HepG2 (cell line): ENCODE measurements at regions not wholly inside any gene's neighbourhood (a gene's known extent, or its start where the extent isn't known, plus 50 kb on each side); places are given as distances from the start of the nearest gene placed in this dataset.
A peak's percentile ranks its signal among the peaks of the same experiment; 100 is the strongest.

Experiments used
- IRX3 ChIP-seq: sonication (generic); formaldehyde crosslinking; IDR thresholded peaks from 2 replicates; pipeline ENCODE4 v1.8.1; 2023; ENCODE audit warnings: mild to moderate bottlenecking, low read depth, missing genetic modification reagents, borderline replicate concordance
- MAF1 ChIP-seq: sonication (generic); formaldehyde crosslinking; IDR thresholded peaks from 2 replicates; pipeline ENCODE4 v1.5.0; 2020; ENCODE audit warnings: missing genetic modification reagents, borderline replicate concordance
- SOX13 ChIP-seq, 3 experiments: fragments of 450-650 bp in 1 of 3; sonication (generic) in 1 of 3; formaldehyde crosslinking in 1 of 3; IDR thresholded peaks in 2 of 3; conservative IDR thresholded peaks in 1 of 3; 2 replicates each; pipeline versions ENCODE4 v1.5.0 to v1.6.1; 2016 to 2020; ENCODE audit warnings: antibody characterized with exemption in 1 of 3, mild to moderate bottlenecking in 1 of 3, missing compliant biosample characterization in 1 of 3, missing genetic modification reagents in 1 of 3, moderate library complexity in 1 of 3
- U2AF1 ChIP-seq: fragments of 200-400 bp; formaldehyde crosslinking; optimal IDR thresholded peaks from 2 replicates; pipeline ENCODE3; 2017; ENCODE audit warnings: mild to moderate bottlenecking, low read depth, low read length
- ZNF383 ChIP-seq: sonication (generic); formaldehyde crosslinking; IDR thresholded peaks from 2 replicates; pipeline ENCODE4 v1.4.0; 2020; ENCODE audit warnings: missing genetic modification reagents, mild to moderate bottlenecking, borderline replicate concordance
- ZNF441 ChIP-seq: sonication (generic); formaldehyde crosslinking; IDR thresholded peaks from 2 replicates; pipeline ENCODE4 v1.7.0; 2021; ENCODE audit warnings: missing genetic modification reagents, borderline replicate concordance
- ZNF619 ChIP-seq: sonication (generic); formaldehyde crosslinking; IDR thresholded peaks from 2 replicates; pipeline ENCODE4 v1.4.0; 2020; ENCODE audit warnings: mild to moderate bottlenecking, missing genetic modification reagents
- ZNF644 ChIP-seq: IDR thresholded peaks from 2 replicates; pipeline ENCODE4 v1.6.1; 2016; ENCODE audit warnings: low read depth
- TF ChIP-seq, protein P1 (sequence below): sonication (generic); formaldehyde crosslinking; IDR thresholded peaks from 2 replicates; pipeline ENCODE4 v1.5.0; 2020; ENCODE audit warnings: missing genetic modification reagents, mild to moderate bottlenecking, borderline replicate concordance
- TF ChIP-seq, protein P2 (sequence below): sonication (generic); formaldehyde crosslinking; conservative IDR thresholded peaks from 2 replicates; pipeline ENCODE4 v1.4.0; 2020; ENCODE audit warnings: missing genetic modification reagents
- TF ChIP-seq, protein P3 (sequence below): sonication (generic); formaldehyde crosslinking; IDR thresholded peaks from 2 replicates; pipeline ENCODE4 v1.4.0; 2020; ENCODE audit warnings: missing genetic modification reagents; ENCODE audit errors: not compliant biosample characterization
- TF ChIP-seq, protein P4 (sequence below), 2 experiments: sonication (generic) in 1 of 2; formaldehyde crosslinking in 1 of 2; IDR thresholded peaks; 2 replicates each; pipeline versions ENCODE4 v1.4.0 to v1.6.1; 2016 to 2020; ENCODE audit warnings: borderline replicate concordance in 1 of 2, low read depth in 1 of 2, mild to moderate bottlenecking in 1 of 2, missing genetic modification reagents in 1 of 2
- TF ChIP-seq, protein P5 (sequence below): sonication (generic); formaldehyde crosslinking; IDR thresholded peaks from 2 replicates; pipeline ENCODE4 v1.4.0; 2020; ENCODE audit warnings: missing genetic modification reagents, borderline replicate concordance
- TF ChIP-seq, protein P6 (sequence below): sonication (generic); formaldehyde crosslinking; IDR thresholded peaks from 2 replicates; pipeline ENCODE4 v1.4.0; 2020; ENCODE audit warnings: missing genetic modification reagents

DNA sequence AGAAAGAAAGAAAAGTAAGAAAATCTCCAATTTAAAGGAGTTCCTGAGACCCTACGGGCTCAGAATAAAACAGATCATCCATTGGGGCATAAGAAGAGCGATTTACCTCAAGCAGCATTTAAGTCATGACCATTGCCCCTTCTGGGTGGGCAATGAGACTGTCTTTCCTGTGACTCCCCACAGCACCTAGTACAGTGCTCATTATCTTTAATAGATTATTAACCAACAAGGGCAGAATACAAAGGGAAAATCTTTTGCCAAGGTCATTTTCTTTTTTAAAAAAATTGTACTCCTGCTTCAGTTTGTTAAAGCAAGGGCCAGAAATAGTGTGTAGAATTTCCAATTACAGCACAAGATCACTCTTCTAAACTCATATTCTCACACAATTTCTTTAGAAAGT, 443.3 kb upstream of the AGTR1 start (continued):
- TF ChIP-seq ZNF619 = no peak
- TF ChIP-seq, protein P1, sequence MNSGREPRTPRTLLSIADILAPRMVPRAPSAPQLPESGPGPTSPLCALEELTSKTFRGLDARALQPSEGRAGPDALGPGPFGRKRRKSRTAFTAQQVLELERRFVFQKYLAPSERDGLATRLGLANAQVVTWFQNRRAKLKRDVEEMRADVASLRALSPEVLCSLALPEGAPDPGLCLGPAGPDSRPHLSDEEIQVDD = no peak
- TF ChIP-seq ZNF644 (CRISPR knock-in tag) = 0 out of 2 replicates have a peak, but pooled peaks have one; percentile 10
- no peak for TF ChIP-seq IRX3
- TF ChIP-seq U2AF1 = no peak
- TF ChIP-seq, protein P2, sequence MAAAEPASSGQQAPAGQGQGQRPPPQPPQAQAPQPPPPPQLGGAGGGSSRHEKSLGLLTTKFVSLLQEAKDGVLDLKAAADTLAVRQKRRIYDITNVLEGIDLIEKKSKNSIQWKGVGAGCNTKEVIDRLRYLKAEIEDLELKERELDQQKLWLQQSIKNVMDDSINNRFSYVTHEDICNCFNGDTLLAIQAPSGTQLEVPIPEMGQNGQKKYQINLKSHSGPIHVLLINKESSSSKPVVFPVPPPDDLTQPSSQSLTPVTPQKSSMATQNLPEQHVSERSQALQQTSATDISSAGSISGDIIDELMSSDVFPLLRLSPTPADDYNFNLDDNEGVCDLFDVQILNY (CRISPR knock-in tag) = no peak
- TF ChIP-seq, protein P3, sequence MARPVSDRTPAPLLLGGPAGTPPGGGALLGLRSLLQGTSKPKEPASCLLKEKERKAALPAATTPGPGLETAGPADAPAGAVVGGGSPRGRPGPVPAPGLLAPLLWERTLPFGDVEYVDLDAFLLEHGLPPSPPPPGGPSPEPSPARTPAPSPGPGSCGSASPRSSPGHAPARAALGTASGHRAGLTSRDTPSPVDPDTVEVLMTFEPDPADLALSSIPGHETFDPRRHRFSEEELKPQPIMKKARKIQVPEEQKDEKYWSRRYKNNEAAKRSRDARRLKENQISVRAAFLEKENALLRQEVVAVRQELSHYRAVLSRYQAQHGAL = no peak
- TF ChIP-seq, protein P4, sequence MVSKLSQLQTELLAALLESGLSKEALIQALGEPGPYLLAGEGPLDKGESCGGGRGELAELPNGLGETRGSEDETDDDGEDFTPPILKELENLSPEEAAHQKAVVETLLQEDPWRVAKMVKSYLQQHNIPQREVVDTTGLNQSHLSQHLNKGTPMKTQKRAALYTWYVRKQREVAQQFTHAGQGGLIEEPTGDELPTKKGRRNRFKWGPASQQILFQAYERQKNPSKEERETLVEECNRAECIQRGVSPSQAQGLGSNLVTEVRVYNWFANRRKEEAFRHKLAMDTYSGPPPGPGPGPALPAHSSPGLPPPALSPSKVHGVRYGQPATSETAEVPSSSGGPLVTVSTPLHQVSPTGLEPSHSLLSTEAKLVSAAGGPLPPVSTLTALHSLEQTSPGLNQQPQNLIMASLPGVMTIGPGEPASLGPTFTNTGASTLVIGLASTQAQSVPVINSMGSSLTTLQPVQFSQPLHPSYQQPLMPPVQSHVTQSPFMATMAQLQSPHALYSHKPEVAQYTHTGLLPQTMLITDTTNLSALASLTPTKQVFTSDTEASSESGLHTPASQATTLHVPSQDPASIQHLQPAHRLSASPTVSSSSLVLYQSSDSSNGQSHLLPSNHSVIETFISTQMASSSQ (IDR thresholded peaks at IDR 0.05; ENCODE audit: low read depth) = 0 out of 2 replicates have a peak, but pooled peaks have one; percentile 25
- TF ChIP-seq, protein P4 (CRISPR knock-in tag; IDR thresholded peaks at IDR 0.05; ENCODE audit: borderline replicate concordance) = no peak
- TF ChIP-seq, protein P5, sequence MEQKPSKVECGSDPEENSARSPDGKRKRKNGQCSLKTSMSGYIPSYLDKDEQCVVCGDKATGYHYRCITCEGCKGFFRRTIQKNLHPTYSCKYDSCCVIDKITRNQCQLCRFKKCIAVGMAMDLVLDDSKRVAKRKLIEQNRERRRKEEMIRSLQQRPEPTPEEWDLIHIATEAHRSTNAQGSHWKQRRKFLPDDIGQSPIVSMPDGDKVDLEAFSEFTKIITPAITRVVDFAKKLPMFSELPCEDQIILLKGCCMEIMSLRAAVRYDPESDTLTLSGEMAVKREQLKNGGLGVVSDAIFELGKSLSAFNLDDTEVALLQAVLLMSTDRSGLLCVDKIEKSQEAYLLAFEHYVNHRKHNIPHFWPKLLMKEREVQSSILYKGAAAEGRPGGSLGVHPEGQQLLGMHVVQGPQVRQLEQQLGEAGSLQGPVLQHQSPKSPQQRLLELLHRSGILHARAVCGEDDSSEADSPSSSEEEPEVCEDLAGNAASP (CRISPR knock-in tag) = no peak
- TF ChIP-seq MAF1 (CRISPR knock-in tag) = no peak
- TF ChIP-seq ZNF383 = no peak
- TF ChIP-seq, protein P6, sequence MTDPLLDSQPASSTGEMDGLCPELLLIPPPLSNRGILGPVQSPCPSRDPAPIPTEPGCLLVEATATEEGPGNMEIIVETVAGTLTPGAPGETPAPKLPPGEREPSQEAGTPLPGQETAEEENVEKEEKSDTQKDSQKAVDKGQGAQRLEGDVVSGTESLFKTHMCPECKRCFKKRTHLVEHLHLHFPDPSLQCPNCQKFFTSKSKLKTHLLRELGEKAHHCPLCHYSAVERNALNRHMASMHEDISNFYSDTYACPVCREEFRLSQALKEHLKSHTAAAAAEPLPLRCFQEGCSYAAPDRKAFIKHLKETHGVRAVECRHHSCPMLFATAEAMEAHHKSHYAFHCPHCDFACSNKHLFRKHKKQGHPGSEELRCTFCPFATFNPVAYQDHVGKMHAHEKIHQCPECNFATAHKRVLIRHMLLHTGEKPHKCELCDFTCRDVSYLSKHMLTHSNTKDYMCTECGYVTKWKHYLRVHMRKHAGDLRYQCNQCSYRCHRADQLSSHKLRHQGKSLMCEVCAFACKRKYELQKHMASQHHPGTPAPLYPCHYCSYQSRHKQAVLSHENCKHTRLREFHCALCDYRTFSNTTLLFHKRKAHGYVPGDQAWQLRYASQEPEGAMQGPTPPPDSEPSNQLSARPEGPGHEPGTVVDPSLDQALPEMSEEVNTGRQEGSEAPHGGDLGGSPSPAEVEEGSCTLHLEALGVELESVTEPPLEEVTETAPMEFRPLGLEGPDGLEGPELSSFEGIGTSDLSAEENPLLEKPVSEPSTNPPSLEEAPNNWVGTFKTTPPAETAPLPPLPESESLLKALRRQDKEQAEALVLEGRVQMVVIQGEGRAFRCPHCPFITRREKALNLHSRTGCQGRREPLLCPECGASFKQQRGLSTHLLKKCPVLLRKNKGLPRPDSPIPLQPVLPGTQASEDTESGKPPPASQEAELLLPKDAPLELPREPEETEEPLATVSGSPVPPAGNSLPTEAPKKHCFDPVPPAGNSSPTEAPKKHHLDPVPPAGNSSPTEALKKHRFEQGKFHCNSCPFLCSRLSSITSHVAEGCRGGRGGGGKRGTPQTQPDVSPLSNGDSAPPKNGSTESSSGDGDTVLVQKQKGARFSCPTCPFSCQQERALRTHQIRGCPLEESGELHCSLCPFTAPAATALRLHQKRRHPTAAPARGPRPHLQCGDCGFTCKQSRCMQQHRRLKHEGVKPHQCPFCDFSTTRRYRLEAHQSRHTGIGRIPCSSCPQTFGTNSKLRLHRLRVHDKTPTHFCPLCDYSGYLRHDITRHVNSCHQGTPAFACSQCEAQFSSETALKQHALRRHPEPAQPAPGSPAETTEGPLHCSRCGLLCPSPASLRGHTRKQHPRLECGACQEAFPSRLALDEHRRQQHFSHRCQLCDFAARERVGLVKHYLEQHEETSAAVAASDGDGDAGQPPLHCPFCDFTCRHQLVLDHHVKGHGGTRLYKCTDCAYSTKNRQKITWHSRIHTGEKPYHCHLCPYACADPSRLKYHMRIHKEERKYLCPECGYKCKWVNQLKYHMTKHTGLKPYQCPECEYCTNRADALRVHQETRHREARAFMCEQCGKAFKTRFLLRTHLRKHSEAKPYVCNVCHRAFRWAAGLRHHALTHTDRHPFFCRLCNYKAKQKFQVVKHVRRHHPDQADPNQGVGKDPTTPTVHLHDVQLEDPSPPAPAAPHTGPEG (CRISPR knock-in tag) = no peak
- no peak for TF ChIP-seq SOX13 (IDR thresholded peaks at IDR 0.05)
- TF ChIP-seq SOX13 (CRISPR knock-in tag; conservative IDR thresholded peaks at IDR 0.05 in 1 of 2, IDR thresholded peaks at IDR 0.05 in 1 of 2) = peak in 1 of 2 experiments; percentile 59; a peak in 2 of 4 replicates
- TF ChIP-seq ZNF441 = no peak
